HepG2 (cell line): ENCODE measurements at regions not wholly inside any gene's neighbourhood (a gene's known extent, or its start where the extent isn't known, plus 50 kb on each side); places are given as distances from the start of the nearest gene placed in this dataset.

Experiments used
- ATAC-seq: fragments of 200-7000 bp; cut with Tn5 transposase; 3 replicates; pipeline ENCODE4 v1.9.1; 2020; ENCODE audit warnings: mild to moderate bottlenecking, moderate library complexity
- BruUV-seq: library from RNA; stranded (reverse); fragments of 400-500 nt; replicated peaks from 2 replicates; lab custom pipeline; 2021; lab: Mats Ljungman, UMichigan
- CTCF ChIA-PET: fragments of 300-600 bp; formaldehyde crosslinking; extraction: SDS; loops from one replicate; lab custom pipeline; 2021; ENCODE audit warnings: low total read pairs, inconsistent platforms, low intra/inter-chr PET ratio; lab: Yijun Ruan, JAX
- POLR2A ChIA-PET: fragments of 350-600 bp; sonication (Branson Sonifier 250); formaldehyde crosslinking; loops from one replicate; lab custom pipeline; 2020; ENCODE audit warnings: antibody characterized with exemption, inconsistent platforms; lab: Yijun Ruan, JAX
- DNase-seq: peaks from one replicate; pipeline ENCODE4 v3.0.0-alpha.2; 2015; ENCODE audit warnings: low spot score
- FAIRE-seq: peaks from 3 replicates; lab custom pipeline; 2011; peaks lifted over from hg19 to GRCh38; lab: Jason Lieb, UNC
- H2AFZ ChIP-seq: one replicate; pipeline ENCODE4 v1.6.1; 2011; ENCODE audit warnings: low read length, inconsistent platforms
- H3K27ac ChIP-seq: fragments of 300-600 bp; 3 replicates; pipeline ENCODE4 v1.8.0; 2011; ENCODE audit warnings: mixed run types, mild to moderate bottlenecking, mixed read lengths, low read length, inconsistent platforms; ENCODE audit not compliant: insufficient read depth; ENCODE audit errors: extremely low read length
- H3K27me3 ChIP-seq, 2 experiments: fragments of 200-600 bp in 1 of 2; 2 replicates in 1 of 2; 3 replicates in 1 of 2; pipeline versions ENCODE4 v1.6.0 to v1.8.0; 2011; ENCODE audit warnings: low read length in 2 of 2, mild to moderate bottlenecking in 2 of 2, moderate library complexity in 2 of 2, inconsistent platforms in 1 of 2; ENCODE audit not compliant: insufficient read depth in 2 of 2, control insufficient read depth in 1 of 2
- H3K36me3 ChIP-seq, 2 experiments: fragments of 200-600 bp in 1 of 2; replicated peaks in 1 of 2; 2 replicates in 1 of 2; 3 replicates in 1 of 2; pipeline versions ENCODE4 v1.5.1 to v1.8.0; 2011; ENCODE audit warnings: low read length in 2 of 2, inconsistent platforms in 1 of 2; ENCODE audit not compliant: insufficient read depth in 2 of 2, control insufficient read depth in 1 of 2
- H3K4me1 ChIP-seq: 2 replicates; pipeline ENCODE4 v1.5.1; 2012; ENCODE audit warnings: low read length, inconsistent platforms; ENCODE audit not compliant: insufficient read depth
- H3K4me2 ChIP-seq: 2 replicates; pipeline ENCODE4 v1.6.0; 2011; ENCODE audit warnings: low read depth, low read length, inconsistent platforms
- H3K4me3 ChIP-seq, 3 experiments: fragments of 200-600 bp in 1 of 3; sonication (generic), shearing (Covaris generic) in 1 of 3; replicated peaks in 1 of 3; 2 replicates each; pipeline ENCODE4 v1.5.1; 2011 to 2016; ENCODE audit warnings: low read length in 3 of 3, inconsistent platforms in 2 of 3, low read depth in 2 of 3, mild to moderate bottlenecking in 2 of 3, control low read depth in 1 of 3, mixed read lengths in 1 of 3; ENCODE audit not compliant: insufficient read depth in 1 of 3
- H3K79me2 ChIP-seq: one replicate; pipeline ENCODE4 v1.6.1; 2011; ENCODE audit warnings: low read length, inconsistent platforms; ENCODE audit not compliant: insufficient read depth
- H3K9ac ChIP-seq: 2 replicates; pipeline ENCODE4 v1.6.0; 2011; ENCODE audit warnings: mild to moderate bottlenecking, low read depth, low read length, inconsistent platforms; ENCODE audit not compliant: insufficient read depth
- H3K9me3 ChIP-seq: 2 replicates; pipeline ENCODE4 v1.5.1; 2012; ENCODE audit warnings: mild to moderate bottlenecking, low read length
- H4K20me1 ChIP-seq: 2 replicates; pipeline ENCODE4 v1.6.0; 2011; ENCODE audit warnings: inconsistent platforms, mild to moderate bottlenecking, low read length, moderate library complexity; ENCODE audit not compliant: insufficient read depth
- ELK4 ChIP-seq: sonication (generic); formaldehyde crosslinking; IDR thresholded peaks from 2 replicates; pipeline ENCODE4 v1.9.0; 2021; ENCODE audit warnings: missing genetic modification reagents, borderline replicate concordance
- FLYWCH1 ChIP-seq: sonication (generic); formaldehyde crosslinking; IDR thresholded peaks from 2 replicates; pipeline ENCODE4 v1.8.1; 2023; ENCODE audit warnings: mild to moderate bottlenecking, missing genetic modification reagents
- MEF2D ChIP-seq: sonication (generic); formaldehyde crosslinking; IDR thresholded peaks from 2 replicates; pipeline ENCODE4 v1.5.1; 2020; ENCODE audit warnings: mild to moderate bottlenecking, missing genetic modification reagents
- MIER3 ChIP-seq: IDR thresholded peaks from 2 replicates; pipeline ENCODE4 v1.6.1; 2016; ENCODE audit warnings: missing compliant biosample characterization, borderline replicate concordance
- MYPOP ChIP-seq: sonication (generic); formaldehyde crosslinking; IDR thresholded peaks from 2 replicates; pipeline ENCODE4 v1.8.1; 2023; ENCODE audit warnings: mild to moderate bottlenecking, moderate library complexity, missing genetic modification reagents
- REL ChIP-seq: sonication (generic); formaldehyde crosslinking; conservative IDR thresholded peaks from 2 replicates; pipeline ENCODE4 v1.8.0; 2022; ENCODE audit warnings: mild to moderate bottlenecking, missing genetic modification reagents, moderate library complexity
- SPEN ChIP-seq: sonication (generic); formaldehyde crosslinking; IDR thresholded peaks from 2 replicates; pipeline ENCODE4 v1.5.1; 2020; ENCODE audit warnings: low read depth, mild to moderate bottlenecking, missing genetic modification reagents
- TBX3 ChIP-seq: fragments of 450-650 bp; IDR thresholded peaks from 2 replicates; pipeline ENCODE4 v1.6.1; 2017; ENCODE audit warnings: antibody characterized with exemption, mild to moderate bottlenecking, inconsistent platforms, borderline replicate concordance
- ZBTB1 ChIP-seq: sonication (generic); formaldehyde crosslinking; IDR thresholded peaks from 2 replicates; pipeline ENCODE4 v1.4.0; 2020; ENCODE audit warnings: missing genetic modification reagents, borderline replicate concordance
- ZNF205 ChIP-seq: IDR thresholded peaks from 2 replicates; pipeline ENCODE4 v1.6.1; 2018; ENCODE audit warnings: missing biosample characterization, missing genetic modification reagents
- ZNF564 ChIP-seq: sonication (generic); formaldehyde crosslinking; IDR thresholded peaks from 2 replicates; pipeline ENCODE4 v1.8.1; 2023; ENCODE audit warnings: mild to moderate bottlenecking, missing genetic modification reagents
- ZNF567 ChIP-seq: sonication (generic); formaldehyde crosslinking; IDR thresholded peaks from 2 replicates; pipeline ENCODE4 v1.8.1; 2023; ENCODE audit warnings: mild to moderate bottlenecking, missing genetic modification reagents, borderline replicate concordance
- ZNF644 ChIP-seq: IDR thresholded peaks from 2 replicates; pipeline ENCODE4 v1.6.1; 2016; ENCODE audit warnings: low read depth
- ZSCAN5A ChIP-seq: sonication (generic); formaldehyde crosslinking; IDR thresholded peaks from 2 replicates; pipeline ENCODE4 v1.8.0; 2022; ENCODE audit warnings: mild to moderate bottlenecking, missing genetic modification reagents, borderline replicate concordance
- WGBS: methylation state at CpG from one replicate; pipeline ENCODE4 v1.1.6; 2017; ENCODE audit warnings: low lambda C conversion rate; 5-methylcytosine and 5-hydroxymethylcytosine counted together
- in situ Hi-C: cut with HindIII; loops from 2 replicates; pipeline ENCODE4 v1.10.0; 2017; ENCODE audit warnings: low pct_unique_long_range_greater_than_20kb; ENCODE audit not compliant: extremely low pct_ligation_motif_present
- intact Hi-C: fragments of 100-400 bp; cut with micrococcal nuclease; formaldehyde crosslinking; loops from one replicate; pipeline ENCODE4 v1.10.0; 2022; ENCODE audit not compliant: unreplicated experiment

- no peak overlapping the region for H3K4me3 ChIP-seq
- DNase-seq: no peak
- intact Hi-C loops (no loop called here), in situ Hi-C loops (no loop called here)
- ATAC-seq: no peak
- H3K4me1 ChIP-seq: no peaks in the 10 kb centered on the region
- TF ChIP-seq FLYWCH1 (CRISPR knock-in tag): no peak
- TF ChIP-seq TBX3: no peak
- no peak for TF ChIP-seq ZNF564 (CRISPR knock-in tag)
- no peak for TF ChIP-seq ZBTB1 (CRISPR knock-in tag)
- no peak for TF ChIP-seq MEF2D (CRISPR knock-in tag)
- no peak for TF ChIP-seq MYPOP (CRISPR knock-in tag)
- TF ChIP-seq MIER3 (CRISPR knock-in tag): no peak
- no peak for TF ChIP-seq ELK4 (CRISPR knock-in tag)
- TF ChIP-seq ZNF205 (CRISPR knock-in tag): no peak
- no peak for TF ChIP-seq ZSCAN5A (CRISPR knock-in tag)
- no peak for TF ChIP-seq REL (CRISPR knock-in tag)
- TF ChIP-seq ZNF644 (CRISPR knock-in tag): no peak
- TF ChIP-seq ZNF567 (CRISPR knock-in tag): no peak
- TF ChIP-seq SPEN: no peak
- H3K27me3 ChIP-seq: 0 out of 5 replicates have a peak, but pooled peaks cover 0 to 3% of the 10 kb centered on the region in 2 experiments
- H3K79me2 ChIP-seq: no peaks in the 10 kb centered on the region
- H2AFZ ChIP-seq: no peak overlapping the region
- no peak overlapping the region for H3K4me2 ChIP-seq
- H3K27ac ChIP-seq: no peak overlapping the region
- BruUV-seq: no TSS peak
- no peak for FAIRE-seq
- H3K9me3 ChIP-seq: no peaks in the 10 kb centered on the region
- H4K20me1 ChIP-seq: no peaks in the 10 kb centered on the region
- CTCF ChIA-PET: no interaction called here
- WGBS: 35% methylated on average over 7 of the region's 7 CpGs
- no peak overlapping the region for H3K9ac ChIP-seq
- POLR2A ChIA-PET: no interaction called here
- no peaks in the 10 kb centered on the region for H3K36me3 ChIP-seq
These were observed 225.6 kb upstream of the E2F8 start for GRCh38 chr11:19466314-19466713.
